ENCODE measurements at regions not wholly inside any gene's neighbourhood (a gene's known extent, or its start where the extent isn't known, plus 50 kb on each side); places are given as distances from the start of the nearest gene placed in this dataset.

DNA sequence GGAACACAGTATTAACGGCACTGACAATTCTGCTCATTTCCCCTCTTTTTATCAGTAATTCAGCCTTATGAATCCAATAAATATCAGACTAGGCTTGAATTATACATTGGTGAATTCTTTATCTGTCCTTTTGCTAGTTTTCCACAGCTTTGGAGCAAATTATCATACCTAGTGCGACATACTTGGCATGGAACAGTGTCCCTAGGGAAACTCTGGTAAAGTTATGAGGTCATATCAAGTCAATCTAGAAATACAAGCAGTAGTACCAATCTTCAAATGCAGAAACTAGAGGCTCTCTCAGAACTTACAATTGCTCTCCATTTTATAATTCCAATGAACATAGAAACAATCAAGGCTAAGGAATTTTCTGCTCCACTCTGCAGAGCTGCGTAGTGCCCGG, 449.3 kb upstream of the NPVF start:
- Mint-ChIP-seq H3K4me3 (ENCODE audit: low read depth) (no peak overlapping the region), H3K27me3 (peaks cover 3% of the 10 kb centered on the region), H3K36me3 (ENCODE audit: insufficient read depth) (no peaks in the 10 kb centered on the region), H3K27ac (no peak overlapping the region), H3K9me3 (ENCODE audit: low read depth) (no peaks in the 10 kb centered on the region), H3K4me1 (ENCODE audit: low read depth) (peaks cover 8% of the 10 kb centered on the region)
- TF ChIP-seq, protein P1, sequence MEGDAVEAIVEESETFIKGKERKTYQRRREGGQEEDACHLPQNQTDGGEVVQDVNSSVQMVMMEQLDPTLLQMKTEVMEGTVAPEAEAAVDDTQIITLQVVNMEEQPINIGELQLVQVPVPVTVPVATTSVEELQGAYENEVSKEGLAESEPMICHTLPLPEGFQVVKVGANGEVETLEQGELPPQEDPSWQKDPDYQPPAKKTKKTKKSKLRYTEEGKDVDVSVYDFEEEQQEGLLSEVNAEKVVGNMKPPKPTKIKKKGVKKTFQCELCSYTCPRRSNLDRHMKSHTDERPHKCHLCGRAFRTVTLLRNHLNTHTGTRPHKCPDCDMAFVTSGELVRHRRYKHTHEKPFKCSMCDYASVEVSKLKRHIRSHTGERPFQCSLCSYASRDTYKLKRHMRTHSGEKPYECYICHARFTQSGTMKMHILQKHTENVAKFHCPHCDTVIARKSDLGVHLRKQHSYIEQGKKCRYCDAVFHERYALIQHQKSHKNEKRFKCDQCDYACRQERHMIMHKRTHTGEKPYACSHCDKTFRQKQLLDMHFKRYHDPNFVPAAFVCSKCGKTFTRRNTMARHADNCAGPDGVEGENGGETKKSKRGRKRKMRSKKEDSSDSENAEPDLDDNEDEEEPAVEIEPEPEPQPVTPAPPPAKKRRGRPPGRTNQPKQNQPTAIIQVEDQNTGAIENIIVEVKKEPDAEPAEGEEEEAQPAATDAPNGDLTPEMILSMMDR (IDR thresholded peaks at IDR 0.05; ENCODE audit: unreplicated experiment), result no peak
- DNase-seq (ENCODE audit: low spot score, unreplicated experiment), result no peak

GRCh38 chr7:25678215-25678614, 449.9 kb upstream of the NPVF start:
- Mint-ChIP-seq H3K4me3 (ENCODE audit: low read depth) (no peak overlapping the region), H3K27me3 (peaks cover 3% of the 10 kb centered on the region), H3K36me3 (ENCODE audit: insufficient read depth) (no peaks in the 10 kb centered on the region), H3K4me1 (ENCODE audit: low read depth) (peaks cover 4% of the 10 kb centered on the region), H3K27ac (no peak overlapping the region), H3K9me3 (ENCODE audit: low read depth) (no peaks in the 10 kb centered on the region)
- TF ChIP-seq, protein P1 (IDR thresholded peaks at IDR 0.05; ENCODE audit: unreplicated experiment), result no peak
- DNase-seq (ENCODE audit: low spot score, unreplicated experiment), result no peak

- no peak overlapping the region for H3K27ac Mint-ChIP-seq
- H3K36me3 Mint-ChIP-seq (ENCODE audit: insufficient read depth), result no peaks in the 10 kb centered on the region
- TF ChIP-seq, protein P1 (IDR thresholded peaks at IDR 0.05; ENCODE audit: unreplicated experiment), result no peak
- H3K4me3 Mint-ChIP-seq (ENCODE audit: low read depth), result no peak overlapping the region
- H3K27me3 Mint-ChIP-seq, result peaks cover 14% of the 10 kb centered on the region
- no peak for DNase-seq (ENCODE audit: low spot score, unreplicated experiment)
- H3K4me1 Mint-ChIP-seq (ENCODE audit: low read depth), result no peaks in the 10 kb centered on the region
- no peaks in the 10 kb centered on the region for H3K9me3 Mint-ChIP-seq (ENCODE audit: low read depth)
Observed at GRCh38 chr7:25680636-25681035, 452.4 kb upstream of the NPVF start.

DNA sequence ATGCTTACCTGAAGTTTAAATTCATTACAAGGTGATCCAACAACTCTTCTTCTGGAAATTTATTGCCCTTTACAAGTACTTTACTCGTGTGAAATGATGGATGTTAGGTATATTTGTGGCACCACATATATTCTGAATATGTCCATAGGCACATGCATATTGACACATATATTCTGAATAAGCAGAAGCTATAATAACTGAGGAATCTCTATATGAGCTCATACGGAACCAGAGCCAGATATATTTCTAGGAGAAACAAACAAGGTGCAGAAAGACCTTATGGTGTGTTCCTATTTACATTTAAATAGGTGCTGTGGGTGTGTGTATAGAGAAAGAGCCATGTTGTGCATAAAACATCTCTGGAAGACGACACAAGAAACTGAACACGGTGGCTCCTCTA, 456.1 kb upstream of the NPVF start:
- no peaks in the 10 kb centered on the region for H3K4me1 Mint-ChIP-seq (ENCODE audit: low read depth)
- DNase-seq (ENCODE audit: low spot score, unreplicated experiment), result no peak
- no peaks in the 10 kb centered on the region for H3K9me3 Mint-ChIP-seq (ENCODE audit: low read depth)
- H3K36me3 Mint-ChIP-seq (ENCODE audit: insufficient read depth), result no peaks in the 10 kb centered on the region
- TF ChIP-seq, protein P1 (IDR thresholded peaks at IDR 0.05; ENCODE audit: unreplicated experiment), result no peak
- H3K27me3 Mint-ChIP-seq, result peaks cover 16% of the 10 kb centered on the region
- H3K4me3 Mint-ChIP-seq (ENCODE audit: low read depth), result no peak overlapping the region
- H3K27ac Mint-ChIP-seq, result no peak overlapping the region

DNA sequence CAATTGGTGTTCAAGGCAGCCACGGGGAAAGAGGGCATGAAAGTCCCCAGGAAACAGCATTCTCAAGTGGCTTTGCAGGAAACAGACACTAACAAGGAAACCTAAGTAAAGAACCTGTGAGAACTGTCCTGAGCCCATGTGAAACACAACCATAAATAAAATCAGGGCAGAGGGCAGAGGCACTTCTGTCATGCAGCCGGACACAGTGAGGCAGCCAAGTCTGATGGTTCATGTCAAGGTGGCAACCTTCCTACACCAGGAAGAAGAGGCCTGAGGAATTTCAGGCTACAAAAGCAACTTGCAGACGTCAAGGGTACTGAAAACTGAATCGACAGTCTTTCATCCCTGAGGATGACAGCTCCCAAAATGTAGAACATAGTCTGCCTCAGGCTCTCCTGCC, 458.2 kb upstream of the NPVF start:
- Mint-ChIP-seq H3K36me3 (ENCODE audit: insufficient read depth) (no peaks in the 10 kb centered on the region), H3K27me3 (peaks cover 16% of the 10 kb centered on the region), H3K4me3 (ENCODE audit: low read depth) (no peak overlapping the region), H3K27ac (no peak overlapping the region), H3K9me3 (ENCODE audit: low read depth) (no peaks in the 10 kb centered on the region), H3K4me1 (ENCODE audit: low read depth) (no peaks in the 10 kb centered on the region)
- no peak for DNase-seq (ENCODE audit: low spot score, unreplicated experiment)
- TF ChIP-seq, protein P1 (IDR thresholded peaks at IDR 0.05; ENCODE audit: unreplicated experiment), result no peak

Data from progenitor cell of endocrine pancreas (in vitro differentiated cells).